ENCODE measurements at regions not wholly inside any gene's neighbourhood (a gene's known extent, or its start where the extent isn't known, plus 50 kb on each side); places are given as distances from the start of the nearest gene placed in this dataset.

GRCh38 chr11:105401269-105401809 lies 208.5 kb upstream of the GRIA4 start:
- TF ChIP-seq PBX3 (IDR thresholded peaks at IDR 0.05; ENCODE audit: insufficient replicate concordance, low read depth, low read length) = no peak
- no peak for TF ChIP-seq SP1 (IDR thresholded peaks at IDR 0.05; ENCODE audit: low read depth, low read length)
- no peak for TF ChIP-seq SRF (IDR thresholded peaks at IDR 0.05; ENCODE audit: low read depth in 2 of 2, low read length in 2 of 2)
- TF ChIP-seq CTCF (IDR thresholded peaks at IDR 0.05 in 2 of 3, conservative IDR thresholded peaks at IDR 0.05 in 1 of 3; ENCODE audit: control insufficient read depth in 2 of 3, extremely low read depth in 1 of 3, insufficient read depth in 1 of 3, low read depth in 3 of 3, low read length in 3 of 3) = no peak
- TF ChIP-seq CUX1 (IDR thresholded peaks at IDR 0.05; ENCODE audit: insufficient replicate concordance, low read depth, low read length) = no peak
- TF ChIP-seq MAX (IDR thresholded peaks at IDR 0.05; ENCODE audit: low read depth, low read length) = no peak
- TF ChIP-seq TCF7 (IDR thresholded peaks at IDR 0.05; ENCODE audit: borderline replicate concordance) = no peak
- no peak for TF ChIP-seq ZNF274 (IDR thresholded peaks at IDR 0.05; ENCODE audit: insufficient read depth, insufficient read length)
- TF ChIP-seq RBBP5 (conservative IDR thresholded peaks at IDR 0.05) = no peak
- no peak for TF ChIP-seq POLR2AphosphoS5 (IDR thresholded peaks at IDR 0.05; ENCODE audit: low read length)
- TF ChIP-seq RCOR1 (conservative IDR thresholded peaks at IDR 0.05; ENCODE audit: low read depth, low read length) = no peak
- no peak for TF ChIP-seq BCLAF1 (IDR thresholded peaks at IDR 0.05)

Data from GM12878 (cell line).